ENCODE measurements at regions not wholly inside any gene's neighbourhood (a gene's known extent, or its start where the extent isn't known, plus 50 kb on each side); places are given as distances from the start of the nearest gene placed in this dataset.

- DNase-seq (ENCODE audit: low read depth, low spot score): no peak
These were observed 326.7 kb downstream of the ATP23 start for GRCh38 chr12:58268069-58268468.

DNA sequence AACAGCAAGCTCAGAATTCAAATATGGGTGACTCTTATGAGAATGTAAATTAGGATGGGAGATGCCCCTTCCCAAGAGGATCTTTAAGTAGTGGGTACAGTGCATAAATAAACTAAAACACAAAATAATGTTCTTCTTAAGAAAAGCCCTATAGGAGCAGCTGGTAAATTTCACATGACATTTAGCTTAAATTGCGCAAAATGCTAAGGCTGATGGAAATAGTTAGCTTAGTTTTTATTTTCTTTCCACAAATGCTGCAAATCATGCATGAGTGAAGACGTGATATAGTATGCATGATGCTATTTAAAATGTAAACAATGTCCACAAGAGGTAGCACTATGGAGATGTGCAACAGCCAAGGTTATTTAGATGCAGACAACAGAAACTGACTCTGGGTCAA is 328.1 kb downstream of the ATP23 start:
- DNase-seq (ENCODE audit: low read depth, low spot score): no peak

GRCh38 chr12:58270966-58271705 is 329.8 kb downstream of the ATP23 start:
- DNase-seq (ENCODE audit: low read depth, low spot score): no peak

DNA sequence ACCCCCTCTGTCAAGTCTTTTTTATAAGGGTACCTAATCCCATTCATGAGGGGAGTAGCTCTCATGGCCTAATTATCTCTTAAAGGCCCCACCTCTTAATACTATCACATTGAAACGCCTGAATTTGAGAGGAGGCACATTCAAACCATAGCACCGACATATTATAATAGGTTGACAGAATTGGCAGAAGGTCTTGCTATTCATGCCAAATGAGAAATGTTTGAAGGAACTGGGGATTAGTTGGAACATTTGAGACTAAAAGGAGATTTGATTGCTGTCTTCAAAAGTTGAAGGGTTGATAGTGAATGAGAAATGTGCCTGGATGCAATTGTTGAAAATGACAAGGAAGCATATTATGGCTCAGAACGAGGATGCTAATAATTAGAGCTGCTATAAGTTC is 331.1 kb downstream of the ATP23 start:
- DNase-seq (ENCODE audit: low read depth, low spot score): no peak

- no peak for DNase-seq (ENCODE audit: low read depth, low spot score)
These were observed 335.9 kb downstream of the ATP23 start for GRCh38 chr12:58277231-58277630.

GRCh38 chr12:58283553-58283952 is 342.2 kb downstream of the ATP23 start:
- DNase-seq (ENCODE audit: low read depth, low spot score): no peak

GRCh38 chr12:58285551-58285950 is 344.2 kb downstream of the ATP23 start:
- DNase-seq (ENCODE audit: low read depth, low spot score): peak; percentile 27

GRCh38 chr12:58286353-58286752 is 345.0 kb downstream of the ATP23 start:
- DNase-seq (ENCODE audit: low read depth, low spot score): no peak

DNA sequence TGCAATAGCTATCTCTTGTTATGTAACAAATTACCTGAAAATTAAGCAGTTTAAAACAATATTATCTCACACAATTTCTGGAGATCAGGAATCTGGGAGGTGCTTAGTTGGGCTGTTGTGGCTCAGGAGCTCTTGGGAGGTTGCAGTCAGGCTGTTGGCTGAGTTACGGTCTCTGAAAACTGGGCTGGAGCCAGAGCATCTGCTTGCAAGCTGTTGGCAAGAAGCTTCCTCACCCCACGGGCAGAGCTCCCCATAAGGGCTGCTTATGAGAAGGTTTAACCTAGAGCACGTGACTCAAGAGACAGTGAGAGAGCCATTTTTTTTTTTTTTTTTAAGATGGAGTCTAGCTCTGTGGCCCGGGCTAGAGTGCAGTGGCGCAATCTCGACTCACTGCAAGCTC is 346.8 kb downstream of the ATP23 start:
- DNase-seq (ENCODE audit: low read depth, low spot score): no peak

DNA sequence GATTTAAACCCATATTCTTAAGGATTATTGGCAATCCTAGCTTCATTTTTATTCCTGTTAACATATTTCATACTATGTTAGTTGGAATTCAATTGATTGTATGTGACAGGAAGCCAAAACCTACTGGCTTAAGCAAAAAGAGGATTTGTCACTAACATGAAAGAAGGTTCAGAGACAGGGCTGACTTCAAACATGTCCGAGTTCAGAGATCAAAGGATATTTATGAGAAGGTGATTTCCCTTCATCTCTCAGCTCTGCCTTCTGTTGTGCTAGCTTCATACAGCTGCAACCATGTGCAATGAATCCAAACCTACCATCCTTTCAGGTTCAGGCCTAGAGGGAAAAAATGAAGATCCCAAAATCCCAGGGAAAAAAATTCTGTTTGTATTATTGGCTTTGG is 349.7 kb downstream of the ATP23 start:
- no peak for DNase-seq (ENCODE audit: low read depth, low spot score)

DNA sequence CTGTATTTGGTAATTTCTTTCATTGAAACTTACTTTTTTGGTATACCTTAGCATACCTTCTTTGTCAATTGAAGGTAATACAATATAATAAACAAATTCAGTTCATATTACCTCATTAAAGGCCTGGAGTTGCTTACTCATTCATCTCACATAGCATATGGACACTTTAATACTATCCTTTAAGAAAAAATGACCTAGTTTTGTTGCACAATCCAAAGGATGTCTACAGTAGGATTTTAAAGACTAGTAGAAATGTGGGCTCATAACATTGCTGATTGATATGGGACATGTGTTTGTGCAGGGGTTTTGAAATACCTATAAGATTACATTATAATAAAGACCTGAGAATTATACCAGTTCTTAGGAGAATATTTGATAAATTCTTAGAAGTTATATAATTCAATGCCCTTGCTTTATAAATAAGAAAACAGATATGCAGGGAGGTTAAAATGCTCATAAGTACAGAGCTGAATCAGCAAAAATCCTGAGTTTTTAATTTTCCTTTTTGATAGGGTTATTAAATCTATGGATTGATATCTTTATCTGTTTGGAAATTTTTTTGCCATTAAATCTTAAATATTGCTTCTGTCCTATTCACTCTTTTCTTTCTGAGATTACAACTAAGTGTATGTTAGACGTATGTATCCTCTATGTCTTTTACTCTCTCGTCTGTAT is 352.1 kb downstream of the ATP23 start:
- no peak for DNase-seq (ENCODE audit: low read depth, low spot score)

DNA sequence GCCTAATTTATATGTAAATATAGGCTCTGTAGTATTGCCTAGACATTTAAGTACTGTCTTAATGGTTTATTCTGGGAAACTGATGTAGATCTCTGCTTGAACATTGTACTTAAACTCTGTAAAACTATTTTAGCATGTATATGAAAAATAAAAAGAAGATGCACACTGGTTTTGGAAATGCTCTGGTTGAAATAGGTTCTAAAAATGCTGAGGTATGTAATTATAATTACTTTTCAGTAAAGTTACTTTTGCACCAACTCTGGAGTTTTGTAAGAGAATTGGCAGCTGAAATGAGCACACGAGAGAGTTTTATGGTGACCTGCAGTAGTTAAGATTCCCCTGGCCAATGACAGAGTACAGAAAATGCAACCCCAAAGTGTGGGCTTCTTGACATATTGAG is 353.9 kb downstream of the ATP23 start:
- no peak for DNase-seq (ENCODE audit: low read depth, low spot score)

- DNase-seq (ENCODE audit: low read depth, low spot score): peak; percentile 9
These were observed 355.5 kb downstream of the ATP23 start for GRCh38 chr12:58296863-58297262.

DNA sequence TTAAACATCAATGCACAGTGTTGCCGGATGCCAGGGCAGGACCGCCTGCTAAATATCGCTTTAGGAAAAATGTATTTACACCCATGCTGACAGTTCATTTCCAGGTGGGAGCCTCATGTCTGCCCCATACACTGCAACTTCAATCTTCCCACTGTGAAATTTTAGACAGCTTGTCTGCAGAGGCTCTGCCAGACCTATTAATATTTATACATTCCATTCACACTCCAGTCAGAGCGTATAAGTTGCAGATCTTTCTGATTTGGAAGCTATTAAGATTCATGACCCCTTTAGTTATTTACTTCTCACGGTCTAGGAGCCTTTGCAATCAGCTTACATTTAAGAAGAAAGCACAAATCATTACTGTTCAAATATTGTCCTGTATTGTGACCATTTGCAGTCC is 357.4 kb downstream of the ATP23 start:
- DNase-seq (ENCODE audit: low read depth, low spot score): no peak

DNA sequence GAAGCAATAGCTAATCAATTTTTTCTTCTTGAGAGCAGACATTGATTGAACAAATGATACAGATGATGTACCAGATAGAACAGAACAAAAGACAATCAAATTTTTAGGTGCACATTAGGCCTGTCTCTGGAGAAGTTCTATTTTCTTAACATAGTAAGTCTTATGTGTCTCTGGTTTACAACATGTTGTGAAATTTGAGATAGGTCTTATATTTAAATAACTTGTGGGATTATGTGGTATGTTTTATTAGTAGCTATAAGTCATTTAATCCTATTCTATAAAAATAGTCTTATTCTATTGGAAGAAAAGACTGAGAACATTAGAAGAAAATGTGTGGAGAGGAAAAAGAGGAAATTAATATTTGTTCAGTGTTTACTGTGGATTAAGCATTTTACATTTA is 358.0 kb downstream of the ATP23 start:
- no peak for DNase-seq (ENCODE audit: low read depth, low spot score)

DNA sequence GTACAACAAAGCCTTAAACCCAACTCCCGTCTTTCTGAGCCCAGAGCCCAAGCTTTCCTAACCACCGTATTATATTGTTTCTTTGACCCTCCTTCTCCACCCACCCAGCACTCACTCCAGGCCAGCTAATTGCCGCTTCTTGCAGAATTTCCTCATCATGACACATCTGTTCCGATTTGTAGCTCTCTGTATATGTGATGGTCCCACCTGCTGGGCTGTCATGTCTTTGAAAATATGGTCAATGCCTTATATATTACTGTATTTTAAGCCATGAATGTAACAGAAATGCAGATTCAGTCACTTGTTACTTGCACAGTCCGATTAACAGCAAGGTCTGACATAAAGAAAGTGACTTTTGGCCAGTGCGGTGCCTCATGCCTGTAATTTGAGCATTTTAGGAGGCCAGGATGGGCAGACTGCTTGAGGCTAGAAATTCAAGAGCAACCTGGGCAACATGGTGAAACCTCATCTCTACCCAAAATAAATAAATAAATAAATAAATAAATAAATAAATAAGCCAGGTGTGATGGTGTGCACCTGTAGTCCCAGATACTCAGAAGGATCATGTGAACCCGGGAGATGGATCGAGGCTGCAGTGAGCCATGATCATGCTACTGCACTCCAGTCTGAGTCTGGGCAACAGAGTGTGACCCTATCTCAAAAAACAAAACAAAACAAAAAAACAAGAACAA is 359.8 kb downstream of the ATP23 start:
- DNase-seq (ENCODE audit: low read depth, low spot score): no peak

DNA sequence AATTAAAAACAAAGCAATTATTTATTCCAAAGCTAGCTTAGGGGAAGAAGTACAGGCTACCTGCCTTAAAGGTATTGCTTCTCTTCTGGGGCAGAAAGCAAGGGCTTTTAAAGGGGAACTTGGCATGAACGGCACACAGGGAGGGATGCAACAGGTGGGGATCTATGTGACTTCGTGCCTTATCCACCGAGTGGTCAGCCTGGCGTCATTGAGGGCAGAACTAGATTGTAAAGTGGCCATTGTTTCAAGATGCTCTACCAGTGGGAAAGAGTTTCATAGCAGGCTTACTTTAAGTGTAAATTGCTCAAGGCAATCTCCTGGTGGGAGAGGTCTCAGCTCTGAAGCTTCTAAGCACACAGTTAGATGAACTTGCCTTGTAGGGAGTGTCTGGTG is 360.4 kb downstream of the ATP23 start:
- DNase-seq (ENCODE audit: low read depth, low spot score): peak; percentile 11

DNA sequence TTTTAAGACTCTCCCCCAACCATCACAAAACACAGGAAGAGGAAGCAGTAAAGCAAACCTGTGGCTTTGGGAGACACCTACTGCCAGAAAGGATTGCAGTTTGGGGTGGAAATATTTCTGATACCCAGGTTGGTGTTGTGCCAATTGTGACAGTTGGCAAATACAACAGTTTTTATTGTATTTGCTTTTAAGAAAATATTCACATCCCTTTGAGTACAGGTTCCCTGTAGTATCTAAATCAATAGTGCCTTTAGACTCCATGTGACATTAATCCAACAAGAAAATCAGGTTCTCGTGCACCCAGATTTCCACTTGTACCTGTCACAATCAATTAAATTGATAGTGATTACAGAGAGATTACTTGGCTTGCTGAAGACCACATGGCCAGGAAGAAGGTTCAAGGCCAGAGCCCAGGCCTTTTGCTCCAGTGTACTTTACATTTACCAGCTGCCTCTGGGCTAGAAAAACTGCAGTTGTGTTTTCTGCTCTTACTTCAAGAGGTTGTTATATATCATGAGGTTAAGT is 361.2 kb downstream of the ATP23 start:
- no peak for DNase-seq (ENCODE audit: low read depth, low spot score)

DNA sequence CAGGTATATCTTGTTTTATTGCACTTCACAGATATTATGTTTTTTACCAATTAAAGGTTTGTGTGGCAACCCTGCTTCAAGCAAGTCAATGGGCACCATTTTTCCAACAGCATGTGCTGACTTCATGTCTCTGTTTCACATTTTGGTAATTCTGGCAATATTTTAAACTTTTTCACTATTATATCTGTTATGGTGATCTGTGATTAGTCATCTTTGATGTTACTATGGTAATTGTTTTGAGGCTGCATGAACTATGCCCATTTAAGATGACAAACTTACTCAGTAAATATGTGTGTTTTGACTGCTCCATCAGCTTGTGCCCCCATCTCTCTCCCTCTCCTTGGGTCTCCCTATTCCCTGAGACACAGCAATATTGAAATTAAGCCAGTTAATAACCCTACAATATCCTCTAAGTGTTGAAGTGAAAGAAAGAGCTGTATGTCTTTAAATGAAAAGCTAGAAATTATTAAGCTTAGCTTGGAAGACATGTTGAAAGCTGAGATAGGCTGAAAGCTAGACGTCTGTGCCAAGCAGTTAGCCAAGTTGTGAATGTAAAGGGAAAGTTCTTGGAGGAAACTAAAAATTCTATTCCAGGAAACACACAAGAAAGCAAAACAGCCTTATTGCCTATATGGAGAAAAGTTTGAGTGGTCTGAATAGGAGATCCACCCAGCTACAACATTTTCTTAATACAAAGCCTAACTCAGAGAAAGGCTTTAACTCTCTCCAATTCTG is 365.1 kb downstream of the ATP23 start:
- no peak for DNase-seq (ENCODE audit: low read depth, low spot score)

- DNase-seq (ENCODE audit: low read depth, low spot score): no peak
These were observed 368.4 kb downstream of the ATP23 start for GRCh38 chr12:58309806-58310205.

GRCh38 chr12:58310368-58310767 is 369.0 kb downstream of the ATP23 start:
- no peak for DNase-seq (ENCODE audit: low read depth, low spot score)
